NCI-H2107 (cell line): ENCODE measurements at regions not wholly inside any gene's neighbourhood (a gene's known extent, or its start where the extent isn't known, plus 50 kb on each side); places are given as distances from the start of the nearest gene placed in this dataset.
A peak's percentile ranks its signal among the peaks of the same experiment; 100 is the strongest.
"Not testable (repeated sequence)": the region's sequence is repeated elsewhere in the genome, so short reads cannot be mapped to it uniquely, and the experiment has no call there.

Source experiments
- DNase-seq: peaks from one replicate; lab custom pipeline; 2025; lab: John Stamatoyannopoulos, UW

DNA sequence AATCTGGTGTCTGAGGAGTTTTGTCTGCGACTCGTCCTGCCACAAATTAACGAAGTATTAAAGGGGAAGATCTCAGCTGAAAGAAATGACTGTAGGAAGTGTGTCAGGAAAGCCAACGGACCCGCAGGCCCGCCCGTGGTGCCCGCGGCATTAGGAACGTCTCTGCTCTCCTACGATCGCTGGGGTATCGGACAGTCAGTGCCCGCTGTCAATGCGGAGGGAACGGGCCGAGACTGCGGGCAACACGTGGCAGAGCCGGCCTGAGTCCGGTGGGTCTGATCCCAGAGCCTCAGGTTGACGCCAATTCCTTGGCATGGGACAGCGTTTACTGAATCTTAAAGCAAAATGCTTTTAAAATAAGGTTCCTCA, 128.7 kb downstream of the KBTBD2 start:
- DNase-seq, result no peak

DNA sequence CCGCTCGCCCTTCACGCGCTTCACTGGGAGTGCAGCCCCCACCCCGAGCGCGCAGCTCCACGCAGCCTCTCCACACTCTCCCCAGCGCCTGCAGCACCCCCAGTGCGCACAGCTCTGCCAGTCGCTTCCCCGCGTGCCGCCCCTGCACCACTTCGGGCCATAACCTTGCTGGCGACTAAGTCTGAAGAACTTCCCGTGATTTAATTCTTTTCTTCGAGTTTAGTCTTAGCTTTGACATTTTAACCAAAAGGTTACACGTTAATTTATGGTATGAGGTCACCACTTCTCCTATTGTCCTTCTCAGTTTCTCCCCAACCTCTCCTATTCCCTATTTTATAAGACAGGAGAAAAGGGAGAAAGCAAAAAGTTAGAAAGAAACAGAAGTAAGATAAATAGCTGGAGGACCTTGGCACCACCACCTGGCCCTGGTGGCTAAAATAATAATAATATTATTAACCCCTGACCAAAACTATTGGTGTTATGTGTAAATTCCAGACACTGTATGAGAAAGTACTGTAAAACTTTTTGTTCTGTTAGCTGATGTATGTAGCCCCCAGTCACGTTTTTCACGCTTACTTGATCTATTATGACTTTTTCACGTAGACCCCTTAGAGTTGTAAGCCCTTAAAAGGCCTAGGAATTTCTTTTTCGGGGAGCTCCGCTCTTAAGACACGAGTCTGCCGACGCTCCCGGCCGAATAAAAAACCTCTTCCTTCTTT, 129.2 kb downstream of the KBTBD2 start:
- DNase-seq, result not testable (repeated sequence)

DNA sequence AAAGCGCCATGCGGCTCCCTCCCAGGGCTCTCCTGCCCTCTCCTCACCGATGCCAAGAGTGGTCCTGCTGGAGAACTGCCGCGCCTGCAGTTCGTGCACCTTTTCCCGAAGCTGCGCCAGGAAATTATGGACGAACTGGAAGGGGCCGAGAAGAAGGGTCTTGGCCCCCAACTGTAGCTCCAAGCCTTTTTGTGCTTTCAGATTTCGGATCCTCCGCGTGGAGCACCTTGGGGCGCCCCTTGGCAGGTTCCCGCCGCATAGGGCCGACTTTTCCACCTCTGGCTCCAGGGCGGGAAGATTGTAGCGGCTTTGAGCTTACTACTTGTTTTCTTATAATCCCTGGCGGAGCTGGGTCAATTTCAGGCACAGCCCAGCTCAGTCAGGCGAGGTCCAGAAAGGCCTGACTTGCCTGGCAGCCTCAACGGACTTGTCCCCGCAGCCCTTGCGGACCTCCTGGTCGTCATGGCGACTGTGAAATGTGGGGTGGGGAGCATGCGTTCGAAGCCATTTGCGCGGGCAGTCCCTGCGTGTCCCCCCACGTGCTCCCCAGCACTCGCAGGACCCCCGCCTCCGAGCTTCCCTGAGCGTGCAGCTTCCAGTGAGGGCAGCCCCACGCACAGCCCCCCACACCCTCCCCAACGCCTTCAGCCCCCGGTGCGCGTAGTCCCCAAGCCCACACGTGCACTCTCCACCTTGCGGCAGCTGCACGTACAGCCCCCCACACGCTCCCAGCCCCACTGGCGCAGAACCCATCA, 129.9 kb downstream of the KBTBD2 start:
- DNase-seq, result no peak

DNA sequence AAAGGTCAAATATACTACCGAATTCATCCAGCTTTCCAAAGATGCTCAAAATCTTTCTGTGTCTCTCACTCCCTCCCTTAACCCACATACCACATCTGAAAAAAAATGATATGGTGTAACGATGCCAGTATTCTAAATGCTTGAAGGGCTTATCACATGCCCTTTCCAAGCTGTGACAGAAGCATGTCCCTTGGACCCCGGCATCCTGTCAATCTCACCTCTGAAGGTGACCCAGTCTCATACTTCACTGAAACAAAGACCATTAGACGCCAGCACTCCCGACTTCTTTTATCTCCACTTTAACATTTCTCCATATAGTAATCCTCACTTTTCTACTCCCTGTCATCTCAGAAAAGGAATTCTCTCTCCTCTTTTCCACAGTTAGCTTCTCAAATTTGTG, 130.8 kb downstream of the KBTBD2 start:
- not testable (repeated sequence) for DNase-seq

DNA sequence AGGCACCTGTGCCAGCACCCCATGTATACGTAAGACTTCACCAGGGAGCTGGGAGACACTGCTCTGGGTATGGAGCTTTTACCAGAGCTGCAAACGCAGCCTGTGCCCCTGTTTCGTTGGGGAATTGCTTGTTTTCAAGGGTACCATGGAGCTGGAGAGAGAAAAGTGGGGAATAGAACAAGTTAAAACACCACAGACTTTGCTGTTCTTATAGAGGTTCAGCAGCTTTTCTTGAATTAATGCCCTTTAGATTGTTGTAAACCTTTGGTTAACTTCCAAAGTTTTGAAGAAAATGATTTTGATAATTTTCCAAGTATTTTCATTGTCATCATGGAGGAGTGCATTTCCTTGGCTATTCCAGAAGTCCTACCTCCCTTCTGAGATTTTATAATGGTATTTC, 131.7 kb downstream of the KBTBD2 start:
- DNase-seq, result not testable (repeated sequence)

DNA sequence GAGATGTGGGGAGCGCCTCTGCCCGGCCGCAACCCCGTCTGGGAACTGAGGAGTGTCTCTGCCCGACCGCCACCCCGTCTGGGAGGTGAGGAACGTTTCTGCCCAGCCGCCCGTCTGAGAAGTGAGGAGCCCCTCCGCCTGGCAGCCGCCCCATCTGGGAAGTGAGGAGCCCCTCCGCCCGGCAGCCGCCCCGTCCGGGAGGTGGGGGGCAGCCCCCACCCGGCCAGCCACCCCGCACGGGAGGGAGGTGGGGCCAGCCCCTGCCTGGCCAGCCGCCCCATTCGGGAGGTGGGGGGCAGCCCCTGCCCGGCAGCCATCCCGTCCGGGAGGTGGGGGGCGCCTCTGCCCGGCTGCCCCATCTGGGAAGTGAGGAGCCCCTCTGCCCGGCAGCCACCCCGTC, 137.7 kb downstream of the KBTBD2 start:
- DNase-seq, result not testable (repeated sequence)

DNA sequence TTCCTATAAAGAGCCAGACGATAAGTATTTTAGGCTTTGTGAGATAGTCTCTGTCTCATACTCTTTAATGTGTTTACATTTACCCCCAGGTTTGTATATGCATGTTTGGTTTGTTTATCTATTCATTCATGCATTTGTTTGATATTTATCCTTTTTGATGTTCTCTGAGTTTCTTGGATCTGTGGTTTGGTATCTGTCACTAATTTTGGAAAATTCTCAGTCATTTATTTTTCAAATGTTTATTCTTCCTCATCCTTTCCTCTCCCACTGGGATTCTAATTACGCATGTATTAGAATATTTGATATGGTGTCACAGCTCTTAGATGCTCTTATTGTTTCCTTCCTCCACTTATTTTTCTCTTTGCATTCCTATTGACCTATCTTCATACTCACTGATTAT, 143.2 kb downstream of the KBTBD2 start:
- not testable (repeated sequence) for DNase-seq

DNA sequence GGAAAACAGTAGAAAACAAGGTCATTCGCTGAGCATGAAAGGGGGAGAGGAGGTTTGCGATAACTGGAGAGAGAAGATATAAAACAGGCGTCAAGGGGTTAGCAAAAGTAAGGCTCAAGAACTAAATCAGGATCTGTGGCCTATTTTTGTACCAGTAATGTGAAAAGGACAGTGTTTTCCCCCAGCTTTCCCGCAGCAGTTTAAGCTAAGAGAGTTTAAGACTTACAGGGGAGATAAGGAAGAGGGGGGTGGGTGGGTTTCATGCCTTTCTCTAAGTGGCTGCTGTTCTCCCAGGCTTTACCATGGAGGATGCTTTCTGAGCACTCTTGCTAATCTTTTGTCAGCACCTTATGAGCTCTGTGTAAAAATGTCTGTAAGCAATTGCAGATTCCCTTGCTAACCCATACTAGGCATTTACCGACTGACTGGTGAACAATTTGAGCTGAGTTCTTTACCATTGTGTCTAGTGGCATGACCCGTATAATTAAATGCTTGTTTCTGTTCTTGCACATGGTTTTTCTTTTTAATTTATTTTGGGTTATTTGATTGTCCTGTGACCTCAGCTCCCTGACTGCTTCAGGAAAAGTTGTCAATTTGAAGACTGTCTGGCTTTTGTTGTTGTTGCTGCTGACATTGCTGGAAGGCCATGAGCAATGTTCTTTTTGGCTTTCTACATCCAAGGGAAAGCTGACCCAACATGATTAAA, 144.0 kb downstream of the KBTBD2 start:
- not testable (repeated sequence) for DNase-seq

DNA sequence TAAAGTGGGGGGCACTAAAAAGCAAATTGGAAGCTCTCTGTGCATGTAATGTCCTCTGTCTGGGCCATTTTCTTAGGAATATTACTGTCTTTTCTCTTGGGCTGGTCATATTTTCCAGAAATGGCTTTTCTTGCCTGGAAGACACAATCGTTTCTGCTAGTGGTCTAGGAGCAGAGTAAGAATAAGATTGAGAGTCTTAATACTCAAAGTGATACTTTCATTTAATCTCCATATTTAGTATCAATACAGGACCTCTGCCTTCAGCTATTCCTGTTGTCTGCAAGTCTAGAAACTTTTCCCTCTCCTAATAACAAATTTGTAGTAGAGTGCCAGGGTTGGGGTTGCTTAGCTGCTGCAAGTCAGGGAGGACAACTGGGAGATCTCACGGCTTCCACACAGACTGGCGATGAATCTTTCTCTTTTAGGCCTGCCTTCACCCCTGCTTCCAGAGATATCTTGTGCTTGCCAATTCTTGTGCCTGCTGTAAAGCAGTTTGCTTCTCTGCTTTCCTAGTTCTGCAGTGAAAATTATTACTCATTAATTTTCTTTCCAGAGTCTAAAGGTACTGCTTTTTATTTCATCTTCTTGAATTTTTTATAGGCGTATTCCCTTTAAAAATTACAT, 149.6 kb downstream of the KBTBD2 start:
- not testable (repeated sequence) for DNase-seq

DNA sequence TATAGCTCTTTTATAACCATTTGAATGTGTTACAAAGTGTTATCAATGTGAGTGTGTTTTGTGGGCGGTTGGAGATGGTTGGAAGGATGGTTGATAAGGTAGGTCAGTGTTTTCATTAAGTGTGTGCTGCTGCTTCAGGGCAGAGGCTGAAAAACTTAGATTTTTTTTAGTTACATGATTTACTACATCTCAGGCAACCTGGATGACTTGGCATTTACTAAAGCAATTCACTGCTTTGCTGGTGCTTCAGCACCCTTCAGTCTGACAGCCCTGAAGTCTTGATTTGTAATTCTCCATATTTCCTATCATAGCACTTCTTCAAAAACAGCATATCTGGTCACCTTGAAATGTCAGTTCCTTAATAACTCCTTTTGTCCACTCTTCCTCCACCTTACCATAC, 151.8 kb downstream of the KBTBD2 start:
- not testable (repeated sequence) for DNase-seq

DNA sequence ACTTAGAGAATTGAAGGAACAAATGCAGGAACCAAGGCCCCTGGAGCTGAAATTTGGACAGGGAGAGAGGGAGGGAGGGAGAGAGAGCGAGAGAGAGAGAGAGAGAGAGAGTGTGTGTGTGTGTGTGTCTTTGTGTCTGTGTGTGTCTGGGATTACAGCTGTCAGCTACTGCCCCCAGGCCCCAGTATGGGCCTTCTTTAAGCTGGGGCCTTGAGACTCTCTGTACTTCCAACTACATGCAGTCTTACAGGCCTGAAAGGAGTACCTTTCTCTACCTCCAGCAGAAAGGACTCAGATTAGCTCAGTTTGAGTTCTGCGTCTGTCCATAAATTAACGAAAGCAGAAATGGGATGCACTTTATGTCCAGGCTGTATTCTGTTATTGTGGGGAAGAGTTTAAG, 153.2 kb downstream of the KBTBD2 start:
- DNase-seq, result not testable (repeated sequence)

GRCh38 chr7:32732767-32733166, 158.8 kb downstream of the KBTBD2 start:
- DNase-seq, result not testable (repeated sequence)

GRCh38 chr7:32729335-32729675, 162.3 kb downstream of the KBTBD2 start:
- not testable (repeated sequence) for DNase-seq

DNA sequence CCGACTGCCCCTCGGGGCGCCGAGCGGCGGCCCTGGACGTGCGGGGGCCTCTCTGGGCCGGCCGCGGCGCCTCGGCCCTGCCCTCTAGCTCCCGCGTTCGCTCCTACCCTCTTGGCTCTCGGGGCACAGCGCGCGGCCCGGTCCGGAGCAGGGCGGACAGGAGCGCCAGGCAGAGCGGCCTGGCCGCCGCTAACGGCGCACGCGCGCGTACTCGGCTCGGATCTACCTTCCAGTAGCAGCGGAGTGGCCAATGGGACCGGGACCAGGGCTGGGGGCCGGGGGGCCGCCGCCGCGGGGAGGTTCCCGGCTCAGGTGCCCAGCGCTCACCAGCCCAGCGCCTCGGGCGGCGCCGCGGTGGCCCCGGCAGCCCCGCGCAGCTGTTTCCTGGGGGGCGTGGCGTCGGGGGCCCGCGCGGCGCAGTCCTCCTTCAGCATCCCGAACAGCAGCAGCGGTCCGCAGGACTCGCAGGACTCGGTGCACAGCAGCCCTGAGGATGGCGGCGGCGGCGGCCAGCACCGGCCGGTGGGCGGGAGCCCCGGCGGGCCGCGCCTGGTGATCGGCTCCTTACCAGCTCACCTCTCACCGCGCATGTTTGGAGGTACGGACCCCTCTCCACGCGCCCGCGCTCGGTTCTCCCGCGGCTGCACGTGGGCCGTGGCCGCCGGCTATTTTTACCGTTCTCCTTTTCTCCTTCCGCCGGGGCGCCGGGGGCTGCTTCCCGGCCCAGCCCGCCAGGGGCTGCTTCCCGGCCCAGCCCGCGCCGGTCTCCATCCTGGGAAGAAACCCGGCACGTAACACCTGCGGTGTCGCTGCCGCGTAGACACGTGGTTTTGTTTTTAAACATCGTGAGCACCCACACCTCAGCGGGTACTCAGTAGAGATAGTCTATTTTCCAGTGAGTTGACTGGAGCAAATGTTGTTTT, 162.9 kb downstream of the KBTBD2 start:
- peak; percentile 22 for DNase-seq

- peak; percentile 12 for DNase-seq
Observed at GRCh38 chr7:32727483-32728411, 163.8 kb downstream of the KBTBD2 start.

DNA sequence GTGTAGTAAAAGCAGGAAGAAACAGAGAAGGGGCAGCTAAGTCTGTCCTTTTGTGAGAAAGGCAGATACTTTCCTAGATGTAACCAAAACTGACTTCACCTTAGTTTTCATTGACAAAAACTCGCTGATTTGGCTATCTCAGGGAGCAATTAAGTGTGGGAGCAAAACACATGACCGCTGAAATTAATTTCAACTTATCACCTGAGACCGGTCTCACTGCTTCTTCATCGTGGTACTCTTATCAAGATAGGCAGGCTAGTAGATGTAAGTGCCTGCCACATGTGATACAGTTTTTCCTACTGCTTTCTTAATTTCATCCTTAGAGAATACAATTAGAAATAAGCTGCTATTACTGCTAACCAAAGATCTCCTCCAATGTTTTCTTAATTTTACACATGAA, 168.7 kb downstream of the KBTBD2 start:
- not testable (repeated sequence) for DNase-seq

- DNase-seq, result no peak
Observed at GRCh38 chr7:32694182-32694581, 197.4 kb downstream of the KBTBD2 start.

GRCh38 chr7:32691965-32692815, 196.9 kb downstream of the AVL9 start:
- not testable (repeated sequence) for DNase-seq

GRCh38 chr7:32688092-32688491, 192.8 kb downstream of the AVL9 start:
- not testable (repeated sequence) for DNase-seq
